Inflammatory macrophage treated with lipopolysaccharide for 1 hour (primary cell): ENCODE measurements at regions not wholly inside any gene's neighbourhood (a gene's known extent, or its start where the extent isn't known, plus 50 kb on each side); places are given as distances from the start of the nearest gene placed in this dataset.

ENCODE experiments used
- DNase-seq, 2 donors: peaks; one replicate each; pipeline ENCODE4 v3.0.0-alpha.2; 2020 to 2022

DNA sequence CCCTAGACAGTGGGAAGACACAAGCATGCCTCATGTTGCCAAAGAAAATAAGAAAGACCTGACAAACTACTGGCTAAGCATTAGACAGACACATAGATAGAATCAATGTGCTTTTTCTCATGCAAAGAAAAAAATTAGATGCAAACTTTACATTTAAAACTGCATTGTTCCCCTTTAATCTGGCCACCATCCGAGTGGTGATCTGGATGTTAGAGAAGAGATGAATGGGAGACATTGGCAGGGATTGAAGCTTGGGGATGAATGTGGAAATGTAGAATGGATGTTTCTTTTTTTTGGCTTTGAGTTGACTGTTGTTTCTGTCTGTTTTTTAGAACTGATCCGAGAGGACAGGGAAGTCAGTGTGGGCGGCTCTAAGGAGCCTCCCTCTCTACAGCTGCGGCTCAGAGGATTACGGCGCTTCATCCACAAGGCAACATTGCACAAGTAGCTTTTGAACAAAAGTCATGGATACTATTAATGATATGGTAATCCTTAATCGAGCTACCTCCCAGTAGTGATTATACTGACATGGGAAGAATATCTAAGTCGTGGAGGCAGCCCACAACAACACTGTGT is 53.0 kb downstream of the HELT start:
- DNase-seq = no peak

DNA sequence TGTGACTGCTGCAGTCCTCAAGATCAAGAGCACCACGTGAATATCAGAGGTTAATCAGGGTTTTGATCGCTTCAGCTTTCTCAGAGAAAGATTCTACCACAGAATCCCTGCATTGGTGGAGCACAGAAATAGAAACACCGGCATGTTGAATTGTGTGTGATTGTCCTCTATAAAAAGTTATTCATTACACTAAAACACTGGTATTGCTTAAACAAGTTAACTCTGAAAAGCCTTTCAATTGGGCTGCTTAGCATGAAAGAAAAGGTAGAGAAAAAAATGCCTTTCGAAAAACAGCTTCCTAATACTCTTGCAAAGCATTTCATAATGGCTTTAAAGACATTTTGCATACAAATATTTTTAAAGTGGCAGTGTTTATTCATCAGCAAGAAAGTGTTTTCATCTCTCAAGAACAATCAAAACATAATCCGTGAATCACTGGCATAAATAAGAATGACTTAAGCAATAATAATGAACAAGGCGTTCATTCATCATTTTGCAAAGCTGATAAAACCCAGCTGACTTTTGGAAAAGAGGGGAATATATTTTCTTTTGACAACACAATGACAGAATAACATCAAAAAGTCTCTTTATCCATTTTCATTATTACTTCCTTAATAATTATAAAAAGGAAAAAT is 61.1 kb downstream of the HELT start:
- DNase-seq = no peak

DNA sequence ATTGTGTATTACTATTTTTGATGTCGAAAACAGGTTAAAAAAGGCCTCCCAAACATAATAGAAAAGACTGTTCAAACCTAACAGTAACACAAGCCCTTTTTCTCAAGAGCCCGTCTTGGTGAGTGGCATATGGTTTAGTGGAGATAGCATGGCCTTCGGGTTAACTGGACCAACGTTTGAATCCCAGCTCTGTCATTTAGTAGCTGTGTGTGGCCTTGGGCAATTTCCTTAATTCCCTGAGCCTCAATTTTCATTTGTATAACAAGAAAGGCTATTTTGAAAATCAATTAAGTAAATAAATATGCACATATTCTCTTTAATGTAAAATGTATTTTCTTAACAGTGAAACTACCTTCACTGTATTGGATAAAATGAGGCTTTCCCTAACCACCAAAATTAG is 62.3 kb downstream of the HELT start:
- no peak for DNase-seq

DNA sequence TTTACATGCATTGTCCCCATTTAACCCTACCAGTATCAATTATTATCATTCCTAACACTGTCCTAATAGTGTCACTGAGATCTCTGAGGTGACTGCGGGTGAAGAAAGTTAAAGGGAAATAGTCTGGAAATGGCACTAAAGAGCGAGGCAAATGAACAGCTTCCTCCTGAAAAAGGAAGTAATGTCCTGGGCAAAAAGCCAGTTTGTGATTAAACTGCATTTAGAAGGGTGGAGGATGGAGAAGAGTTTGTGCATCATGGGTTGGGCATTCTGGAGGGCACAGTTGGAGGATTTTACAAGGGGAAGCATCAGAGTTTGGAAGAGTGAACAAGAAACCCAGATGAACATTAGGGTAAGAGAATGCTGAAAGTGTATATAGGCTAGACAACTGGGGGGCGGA is 60.5 kb upstream of the SLC25A4 start:
- DNase-seq = peak; percentile 26 to 62

DNA sequence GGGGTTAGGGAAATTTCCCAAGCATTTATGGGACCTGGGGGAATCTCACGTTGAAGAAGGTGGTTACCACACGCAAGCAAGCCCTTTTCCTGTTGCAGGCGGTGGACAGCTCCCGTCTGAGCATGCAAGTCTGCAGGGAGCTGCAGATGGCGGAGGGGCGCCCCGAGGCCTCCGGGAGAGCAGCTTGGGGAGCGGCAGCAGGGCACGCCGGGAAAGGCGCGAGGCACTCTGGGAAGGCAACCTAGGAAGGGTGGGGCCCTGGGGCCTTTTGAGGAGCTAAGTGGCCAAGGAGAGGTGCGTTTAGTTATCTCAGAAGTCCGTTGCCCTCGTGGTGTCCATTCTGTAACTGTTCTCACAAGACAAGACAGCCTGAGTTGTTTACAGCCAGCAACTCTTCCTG is 57.0 kb upstream of the SLC25A4 start:
- DNase-seq = no peak

DNA sequence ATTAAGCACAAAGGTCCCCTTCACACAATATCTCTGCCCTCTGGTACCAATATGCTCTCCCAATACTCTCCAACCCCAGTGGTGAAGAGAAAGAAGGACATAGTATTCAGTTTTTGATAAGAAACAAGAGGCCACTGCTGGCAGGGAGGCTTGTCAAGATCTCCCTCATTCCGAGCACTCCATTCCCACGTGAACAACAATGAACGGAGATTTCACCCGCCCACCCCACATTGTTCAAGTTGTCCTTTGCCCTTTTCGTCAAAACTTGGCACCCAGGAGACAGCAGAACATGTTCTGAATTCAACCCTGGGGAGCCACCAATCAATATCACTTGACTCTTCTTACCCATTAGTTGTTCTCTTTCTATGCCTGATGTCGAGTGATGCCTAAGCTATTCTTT is 54.2 kb upstream of the SLC25A4 start:
- no peak for DNase-seq

DNA sequence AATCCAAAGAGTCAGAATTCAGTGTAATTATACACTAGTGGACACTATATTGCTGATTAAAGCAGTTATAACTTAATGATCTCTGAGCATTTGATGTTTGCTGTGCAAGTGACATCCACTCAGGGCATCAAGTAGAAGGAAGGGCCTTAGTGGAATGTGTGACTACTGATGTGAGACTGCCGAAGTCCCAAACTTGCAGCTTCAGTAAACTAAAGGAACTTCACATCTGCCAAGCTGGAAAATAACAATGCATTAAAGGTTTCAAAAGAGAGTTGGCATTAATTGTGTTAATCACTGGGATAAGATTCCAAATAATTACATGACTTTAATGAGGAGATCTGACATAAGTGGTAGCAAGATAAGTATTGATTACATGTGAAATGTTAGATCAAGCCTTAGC is 52.5 kb upstream of the SLC25A4 start:
- no peak for DNase-seq

DNA sequence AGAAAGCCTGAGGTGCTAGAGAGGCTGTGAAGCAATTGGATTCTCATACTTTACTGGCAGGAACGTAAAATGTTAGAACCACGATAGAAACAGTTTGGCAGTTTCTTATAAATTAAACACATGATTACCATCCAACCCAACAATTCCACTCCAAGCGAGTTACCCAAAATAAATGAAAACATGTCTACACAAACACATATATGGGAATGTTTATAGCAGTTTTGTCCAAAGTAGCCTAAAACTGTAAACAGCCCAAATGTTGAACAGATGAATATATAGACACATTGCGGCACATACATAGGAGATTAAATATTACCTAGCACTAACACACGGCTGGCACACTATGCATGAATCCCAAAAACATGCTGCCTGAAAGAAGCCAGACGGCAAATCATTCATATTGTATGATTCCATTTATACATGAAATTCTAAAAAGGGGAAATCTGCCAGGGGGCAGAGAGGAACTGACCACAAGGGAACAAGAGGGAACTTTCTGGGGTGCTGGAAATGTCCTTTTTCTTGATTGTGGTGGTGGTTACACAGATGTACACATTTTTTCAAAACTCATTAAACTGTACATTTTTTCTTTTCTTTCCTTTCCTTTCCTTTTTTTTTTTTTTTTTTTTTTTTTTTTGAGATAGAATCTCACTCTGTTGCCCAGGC is 50.4 kb upstream of the SLC25A4 start:
- peak; percentile 27 to 46 for DNase-seq
